Lower leg skin (tissue), 3 donors: ENCODE measurements at regions not wholly inside any gene's neighbourhood (a gene's known extent, or its start where the extent isn't known, plus 50 kb on each side); places are given as distances from the start of the nearest gene placed in this dataset.

ENCODE experiments used
- POLR2A ChIP-seq, 2 donors: fragments of 450-650 bp; IDR thresholded peaks; one replicate each; pipeline ENCODE4 v1.6.1; 2016 to 2017; ENCODE audit warnings: antibody characterized with exemption in 2 of 2, mild to moderate bottlenecking in 1 of 2, moderate library complexity in 1 of 2
- TF ChIP-seq, protein P1 (sequence below), 3 donors: fragments of 450-650 bp; IDR thresholded peaks; one replicate each; pipeline ENCODE4 v1.5.1; 2016; ENCODE audit warnings: antibody characterized with exemption in 3 of 3, mild to moderate bottlenecking in 3 of 3, moderate library complexity in 2 of 3

DNA sequence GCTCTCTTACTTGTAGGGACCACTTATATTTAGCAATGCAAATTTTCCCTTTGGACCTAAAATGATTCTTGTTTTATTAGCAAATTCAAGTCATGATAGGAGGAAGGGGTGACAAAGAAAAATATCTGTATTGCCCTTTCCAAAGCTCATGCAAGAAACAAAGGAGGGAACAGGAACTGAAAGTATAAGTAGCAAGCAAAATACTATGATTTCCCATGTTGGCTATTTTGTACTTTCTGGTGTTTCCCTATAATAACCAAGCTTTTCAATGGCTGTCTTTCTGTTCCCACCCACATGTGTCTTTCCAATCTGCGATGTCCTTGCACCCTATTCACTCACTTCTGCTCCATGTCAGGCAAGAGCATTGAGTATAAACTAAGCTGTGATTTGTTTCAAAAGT, 279.7 kb downstream of the RNF144A start:
- no peak for TF ChIP-seq POLR2A (IDR thresholded peaks at IDR 0.05)
- TF ChIP-seq, protein P1, sequence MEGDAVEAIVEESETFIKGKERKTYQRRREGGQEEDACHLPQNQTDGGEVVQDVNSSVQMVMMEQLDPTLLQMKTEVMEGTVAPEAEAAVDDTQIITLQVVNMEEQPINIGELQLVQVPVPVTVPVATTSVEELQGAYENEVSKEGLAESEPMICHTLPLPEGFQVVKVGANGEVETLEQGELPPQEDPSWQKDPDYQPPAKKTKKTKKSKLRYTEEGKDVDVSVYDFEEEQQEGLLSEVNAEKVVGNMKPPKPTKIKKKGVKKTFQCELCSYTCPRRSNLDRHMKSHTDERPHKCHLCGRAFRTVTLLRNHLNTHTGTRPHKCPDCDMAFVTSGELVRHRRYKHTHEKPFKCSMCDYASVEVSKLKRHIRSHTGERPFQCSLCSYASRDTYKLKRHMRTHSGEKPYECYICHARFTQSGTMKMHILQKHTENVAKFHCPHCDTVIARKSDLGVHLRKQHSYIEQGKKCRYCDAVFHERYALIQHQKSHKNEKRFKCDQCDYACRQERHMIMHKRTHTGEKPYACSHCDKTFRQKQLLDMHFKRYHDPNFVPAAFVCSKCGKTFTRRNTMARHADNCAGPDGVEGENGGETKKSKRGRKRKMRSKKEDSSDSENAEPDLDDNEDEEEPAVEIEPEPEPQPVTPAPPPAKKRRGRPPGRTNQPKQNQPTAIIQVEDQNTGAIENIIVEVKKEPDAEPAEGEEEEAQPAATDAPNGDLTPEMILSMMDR (IDR thresholded peaks at IDR 0.05), result no peak
